Neutrophil (primary cell): ENCODE measurements at regions not wholly inside any gene's neighbourhood (a gene's known extent, or its start where the extent isn't known, plus 50 kb on each side); places are given as distances from the start of the nearest gene placed in this dataset.
"Not testable (repeated sequence)": the region's sequence is repeated elsewhere in the genome, so short reads cannot be mapped to it uniquely, and the experiment has no call there.

Experiments
- H3K27ac ChIP-seq: fragments of 200-600 bp; sonication (generic); 2 replicates; pipeline ENCODE4 v1.5.1; 2016; ENCODE audit warnings: mild to moderate bottlenecking, moderate library complexity
- H3K27me3 ChIP-seq: fragments of 200-600 bp; sonication (generic); 2 replicates; pipeline ENCODE4 v1.6.0; 2016; ENCODE audit warnings: mild to moderate bottlenecking
- H3K36me3 ChIP-seq: fragments of 200-600 bp; sonication (generic); 2 replicates; pipeline ENCODE4 v1.5.1; 2017
- H3K4me1 ChIP-seq, 2 experiments: fragments of 200-600 bp in 1 of 2; sonication (generic) in 1 of 2; 1 replicate in 1 of 2; 2 replicates in 1 of 2; pipeline versions ENCODE4 v1.5.1 to v1.6.1; 2013 to 2016; ENCODE audit warnings: low read depth in 1 of 2, low read length in 1 of 2, mild to moderate bottlenecking in 1 of 2, moderate library complexity in 1 of 2; ENCODE audit not compliant: control insufficient read depth in 1 of 2, insufficient read depth in 1 of 2
- H3K4me3 ChIP-seq, 2 experiments: fragments of 200-600 bp in 1 of 2; sonication (generic) in 1 of 2; 1 replicate in 1 of 2; 2 replicates in 1 of 2; pipeline ENCODE4 v1.5.1; 2013 to 2016; ENCODE audit warnings: low read depth in 1 of 2, low read length in 1 of 2, mild to moderate bottlenecking in 1 of 2, moderate library complexity in 1 of 2
- H3K9me3 ChIP-seq: fragments of 200-600 bp; sonication (generic); 2 replicates; pipeline ENCODE4 v1.5.1; 2016
- TF ChIP-seq, protein P1 (sequence below): fragments of 200-600 bp; sonication (generic); IDR thresholded peaks from 2 replicates; pipeline ENCODE4 v1.5.1; 2016; ENCODE audit warnings: antibody characterized with exemption

DNA sequence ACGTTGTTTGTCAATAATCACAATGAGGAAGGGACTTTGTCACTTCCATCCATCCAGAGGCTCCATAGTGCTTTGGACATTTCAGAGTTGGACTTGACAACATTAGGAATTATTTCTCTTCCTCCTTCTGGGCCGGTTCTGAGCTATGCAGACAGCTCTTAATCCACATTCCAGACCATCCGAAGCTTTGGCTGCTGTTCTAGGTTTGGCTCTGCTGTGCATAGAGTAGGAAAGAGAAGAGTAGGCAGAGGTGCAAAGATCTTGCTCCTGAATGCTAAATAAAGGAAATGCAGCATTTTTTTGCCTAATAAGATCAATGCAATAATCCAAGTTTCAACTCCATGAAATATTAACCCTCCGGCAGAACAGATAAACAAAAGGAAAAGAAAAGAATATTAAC lies 216.3 kb upstream of the PRNP start:
- Histone ChIP-seq H3K27ac (no peak overlapping the region), H3K27me3 (no peaks in the 10 kb centered on the region), H3K36me3 (no peaks in the 10 kb centered on the region), H3K4me3 (no peak overlapping the region), H3K4me1 (no peaks in the 10 kb centered on the region), H3K9me3 (no peaks in the 10 kb centered on the region)
- TF ChIP-seq, protein P1, sequence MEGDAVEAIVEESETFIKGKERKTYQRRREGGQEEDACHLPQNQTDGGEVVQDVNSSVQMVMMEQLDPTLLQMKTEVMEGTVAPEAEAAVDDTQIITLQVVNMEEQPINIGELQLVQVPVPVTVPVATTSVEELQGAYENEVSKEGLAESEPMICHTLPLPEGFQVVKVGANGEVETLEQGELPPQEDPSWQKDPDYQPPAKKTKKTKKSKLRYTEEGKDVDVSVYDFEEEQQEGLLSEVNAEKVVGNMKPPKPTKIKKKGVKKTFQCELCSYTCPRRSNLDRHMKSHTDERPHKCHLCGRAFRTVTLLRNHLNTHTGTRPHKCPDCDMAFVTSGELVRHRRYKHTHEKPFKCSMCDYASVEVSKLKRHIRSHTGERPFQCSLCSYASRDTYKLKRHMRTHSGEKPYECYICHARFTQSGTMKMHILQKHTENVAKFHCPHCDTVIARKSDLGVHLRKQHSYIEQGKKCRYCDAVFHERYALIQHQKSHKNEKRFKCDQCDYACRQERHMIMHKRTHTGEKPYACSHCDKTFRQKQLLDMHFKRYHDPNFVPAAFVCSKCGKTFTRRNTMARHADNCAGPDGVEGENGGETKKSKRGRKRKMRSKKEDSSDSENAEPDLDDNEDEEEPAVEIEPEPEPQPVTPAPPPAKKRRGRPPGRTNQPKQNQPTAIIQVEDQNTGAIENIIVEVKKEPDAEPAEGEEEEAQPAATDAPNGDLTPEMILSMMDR: no peak

DNA sequence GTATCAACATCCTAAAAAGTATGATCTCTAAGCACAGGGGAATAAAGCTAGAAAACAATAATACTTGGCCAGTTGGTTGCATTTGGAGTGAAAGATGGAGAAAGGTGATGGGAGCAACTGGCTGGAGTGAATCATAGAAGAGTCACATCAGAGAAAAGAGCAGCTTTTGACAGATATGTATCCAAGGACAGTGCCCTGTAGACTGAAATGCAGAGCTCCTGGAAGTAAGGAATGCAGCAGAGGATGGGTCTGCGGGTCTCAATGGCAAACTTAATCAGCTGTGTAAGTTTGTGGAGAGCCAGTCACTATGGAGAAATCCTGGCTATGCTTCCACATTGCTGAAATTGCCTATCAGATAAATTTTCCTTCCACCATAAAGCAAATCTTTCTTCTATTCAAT lies 218.1 kb upstream of the PRNP start:
- H3K27ac ChIP-seq: no peak overlapping the region
- no peaks in the 10 kb centered on the region for H3K36me3 ChIP-seq
- H3K4me1 ChIP-seq: no peaks in the 10 kb centered on the region
- no peaks in the 10 kb centered on the region for H3K9me3 ChIP-seq
- TF ChIP-seq, protein P1: no peak
- H3K4me3 ChIP-seq: no peak overlapping the region
- no peaks in the 10 kb centered on the region for H3K27me3 ChIP-seq

DNA sequence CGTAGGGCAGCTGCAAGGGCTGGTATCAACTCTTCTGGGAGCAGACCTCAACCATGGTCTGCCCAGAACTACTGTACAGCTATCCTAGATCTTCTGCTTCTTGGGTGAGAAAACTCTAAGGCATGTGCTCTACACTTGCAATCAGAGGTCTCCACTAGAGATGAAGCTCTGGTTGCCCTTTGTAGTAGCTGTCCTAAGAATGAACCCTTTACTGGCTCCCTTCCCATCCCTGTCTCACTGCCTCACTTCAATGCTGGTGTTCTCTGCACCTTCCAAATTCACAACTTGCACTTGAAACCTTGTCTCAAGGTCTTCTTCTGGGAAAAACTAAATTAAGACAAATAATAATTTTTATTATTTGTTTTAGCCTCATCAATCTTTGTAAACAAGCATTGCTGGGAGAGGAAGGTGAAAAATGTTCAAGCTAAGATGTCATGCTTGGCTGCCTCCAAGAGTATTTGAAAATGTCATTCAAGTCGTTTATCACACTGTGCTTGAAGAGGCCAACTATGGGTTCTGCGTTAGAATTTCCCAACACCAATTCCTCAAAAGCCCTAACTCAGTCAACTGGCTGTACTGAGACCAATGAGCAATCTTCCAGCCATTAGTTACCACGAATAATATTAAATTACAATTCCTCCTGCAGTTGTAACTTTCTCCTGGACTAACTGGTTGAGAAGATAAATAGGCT lies 216.9 kb upstream of the ADRA1D start:
- TF ChIP-seq, protein P1: no peak

DNA sequence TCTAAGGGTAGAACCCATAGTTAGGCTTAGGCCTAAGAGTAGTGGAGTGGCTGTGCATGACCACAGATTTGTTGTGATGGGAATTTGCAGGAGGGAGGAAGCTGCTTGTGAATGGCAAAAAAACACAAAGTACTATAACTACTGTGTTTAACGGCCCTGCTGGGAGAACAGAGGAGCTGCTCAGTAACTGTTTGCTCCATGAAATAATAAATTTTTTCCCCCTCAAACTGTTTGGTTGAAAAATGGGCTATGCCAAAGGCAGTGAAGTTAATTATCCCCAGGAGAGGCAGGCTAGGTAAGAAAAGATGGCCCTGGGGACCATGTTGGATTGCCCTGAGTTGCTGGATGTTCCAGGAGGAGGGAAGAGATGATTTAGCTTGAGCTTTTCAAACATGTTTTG lies 216.1 kb upstream of the ADRA1D start:
- Histone ChIP-seq H3K4me3 (no peak overlapping the region), H3K4me1 (no peaks in the 10 kb centered on the region), H3K27ac (no peak overlapping the region), H3K27me3 (no peaks in the 10 kb centered on the region), H3K9me3 (no peaks in the 10 kb centered on the region), H3K36me3 (no peaks in the 10 kb centered on the region)
- TF ChIP-seq, protein P1: no peak

More for the DNA sequence above, 216.9 kb upstream of the ADRA1D start:
- H3K27ac ChIP-seq: no peak overlapping the region
- no peaks in the 10 kb centered on the region for H3K36me3 ChIP-seq
- H3K4me3 ChIP-seq: no peak overlapping the region
- no peaks in the 10 kb centered on the region for H3K27me3 ChIP-seq
- no peaks in the 10 kb centered on the region for H3K9me3 ChIP-seq
- no peaks in the 10 kb centered on the region for H3K4me1 ChIP-seq

DNA sequence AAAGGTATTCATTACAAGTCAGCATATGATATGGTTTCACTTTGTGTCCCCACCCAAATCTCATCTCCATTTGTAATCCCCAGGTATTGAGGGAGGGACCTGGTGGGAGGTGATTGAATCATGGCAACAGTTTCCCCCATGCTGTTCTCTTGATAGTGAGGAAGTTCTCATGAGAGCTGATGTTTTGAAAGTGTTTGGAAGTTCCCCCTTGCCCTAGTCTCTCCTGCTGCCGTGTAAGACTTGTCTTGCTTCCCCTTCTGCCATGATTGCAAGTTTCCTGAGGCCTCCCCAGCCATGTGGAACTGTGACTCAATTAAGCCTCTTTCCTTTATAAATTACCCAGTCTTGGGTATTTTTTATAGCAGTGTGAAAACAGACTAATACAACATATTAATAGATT lies 213.7 kb upstream of the ADRA1D start:
- H3K27ac ChIP-seq, H3K9me3 ChIP-seq, H3K4me3 ChIP-seq, H3K4me1 ChIP-seq, H3K36me3 ChIP-seq, H3K27me3 ChIP-seq: not testable (repeated sequence)

DNA sequence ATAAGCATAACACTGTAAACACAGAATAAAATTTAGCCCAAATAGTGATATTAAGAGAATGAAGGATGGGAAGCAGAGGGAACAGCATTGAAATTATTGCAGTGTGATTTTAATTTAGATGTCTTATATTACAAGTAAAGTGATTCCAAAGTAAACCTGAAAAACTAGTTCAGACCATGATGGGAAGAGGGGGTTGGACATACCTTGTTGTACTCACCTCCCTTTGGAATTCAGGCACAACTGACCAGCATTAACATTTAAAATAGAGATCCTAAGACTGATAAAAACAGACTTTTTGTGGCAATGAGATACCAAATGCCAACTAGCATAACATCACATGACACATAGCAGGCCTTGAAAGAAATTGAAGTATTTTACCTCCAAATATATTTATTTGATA lies 210.0 kb upstream of the ADRA1D start:
- H3K4me1 ChIP-seq: no peaks in the 10 kb centered on the region
- H3K4me3 ChIP-seq: no peak overlapping the region
- no peaks in the 10 kb centered on the region for H3K9me3 ChIP-seq
- H3K27ac ChIP-seq: no peak overlapping the region
- TF ChIP-seq, protein P1: no peak
- no peaks in the 10 kb centered on the region for H3K36me3 ChIP-seq
- H3K27me3 ChIP-seq: peaks cover 4% of the 10 kb centered on the region
